HG02759 (cell line): ENCODE measurements at regions not wholly inside any gene's neighbourhood (a gene's known extent, or its start where the extent isn't known, plus 50 kb on each side); places are given as distances from the start of the nearest gene placed in this dataset.

Experiments used
- ATAC-seq: cut with Tn5 transposase; IDR thresholded peaks from one replicate; pipeline ENCODE4 v1.9.1; 2021; ENCODE audit warnings: mild to moderate bottlenecking, moderate library complexity; ENCODE audit not compliant: unreplicated experiment

DNA sequence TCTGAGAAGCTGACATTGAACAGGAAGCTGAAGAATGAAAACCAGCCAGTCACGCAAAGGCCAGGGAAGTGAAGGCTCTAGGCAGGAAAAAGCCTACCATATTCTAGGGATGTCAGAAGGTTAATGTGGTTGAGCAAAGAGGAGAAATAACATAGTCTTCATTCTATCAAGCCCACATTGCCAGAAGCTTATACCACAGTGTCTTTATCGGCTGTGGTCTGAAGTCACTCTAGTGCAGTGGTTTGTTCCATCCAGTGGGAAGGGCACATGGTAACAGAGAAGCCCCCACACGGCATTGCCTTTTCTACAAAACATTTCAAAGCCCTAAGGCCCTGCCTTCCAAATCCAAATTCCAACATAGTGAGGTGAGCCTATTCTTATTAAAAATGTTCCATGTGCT, 311.3 kb downstream of the TNS1 start:
- no peak for ATAC-seq

DNA sequence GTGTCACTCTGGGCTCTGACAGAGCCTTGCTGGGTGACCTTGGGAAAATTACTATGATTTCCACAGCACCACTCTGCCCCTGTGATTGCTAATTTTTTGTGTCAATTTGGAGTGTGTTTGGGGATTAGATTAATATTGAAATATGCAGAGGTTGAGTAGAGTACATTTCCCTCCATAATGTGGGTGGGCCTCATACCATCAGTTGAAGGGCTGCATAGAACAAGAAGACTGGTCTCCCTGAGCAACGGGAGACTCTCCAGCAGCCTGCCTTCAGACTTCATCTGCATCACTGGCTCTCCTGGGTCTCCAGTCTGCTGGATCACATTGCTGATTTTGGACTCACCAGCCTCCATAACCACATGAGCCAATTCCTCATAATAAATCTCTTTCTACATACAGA, 313.7 kb downstream of the TNS1 start:
- ATAC-seq, result no peak

DNA sequence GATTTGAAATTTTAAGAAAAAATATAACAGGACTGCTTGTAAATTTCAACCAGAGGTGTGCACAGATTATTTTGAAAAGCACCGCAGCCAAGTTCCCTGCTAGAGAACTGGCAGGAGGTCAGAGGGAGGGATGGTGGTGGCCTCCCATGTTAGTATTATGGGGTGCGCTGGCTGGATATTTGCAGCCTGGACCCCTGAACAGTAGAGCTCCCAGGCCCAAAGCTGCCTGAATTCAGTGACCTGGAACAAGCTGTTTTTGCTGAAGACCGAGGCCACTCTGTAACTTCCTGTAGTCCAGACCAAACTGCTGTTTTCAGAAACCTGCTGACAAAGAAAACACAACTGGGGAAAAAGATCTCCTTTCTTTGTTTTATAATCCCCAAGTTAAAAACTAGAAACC, 314.3 kb downstream of the TNS1 start:
- ATAC-seq, result no peak

DNA sequence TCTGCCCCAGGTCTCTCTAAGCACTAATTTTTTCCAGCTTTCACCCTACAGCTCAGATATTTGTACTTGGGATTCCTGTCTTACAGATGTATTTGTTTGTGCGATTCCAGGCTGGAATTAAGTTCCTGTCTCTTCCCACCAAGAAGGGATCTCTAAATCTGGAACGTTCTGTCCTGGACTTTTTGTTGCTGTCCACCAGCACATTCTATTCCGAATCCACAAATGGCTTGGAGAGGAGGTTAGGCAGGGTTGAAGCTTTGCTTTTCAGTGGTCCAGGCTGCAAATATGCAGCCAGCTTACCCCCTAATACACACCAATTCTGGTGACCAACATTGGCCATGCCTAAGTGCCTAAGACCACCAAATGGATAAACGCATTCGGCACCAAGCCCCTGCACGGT, 315.0 kb downstream of the TNS1 start:
- no peak for ATAC-seq

DNA sequence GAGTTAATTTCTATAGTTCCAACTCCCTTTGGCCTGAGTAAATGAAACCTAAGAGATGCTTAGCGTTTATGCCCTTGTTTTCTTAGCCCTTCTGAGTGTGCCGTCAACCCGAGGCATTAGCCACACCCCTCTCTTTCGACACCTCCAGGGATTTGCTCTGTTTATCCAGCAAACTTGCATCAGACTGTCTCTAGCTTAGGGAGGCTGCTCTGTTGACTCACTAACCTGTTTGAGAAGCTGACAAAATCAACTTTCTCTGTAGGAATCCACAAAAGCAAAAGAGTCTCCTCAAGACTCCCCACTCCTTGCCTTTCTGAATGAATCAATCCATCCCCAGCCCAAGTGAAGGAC, 317.6 kb downstream of the TNS1 start:
- ATAC-seq, result no peak

DNA sequence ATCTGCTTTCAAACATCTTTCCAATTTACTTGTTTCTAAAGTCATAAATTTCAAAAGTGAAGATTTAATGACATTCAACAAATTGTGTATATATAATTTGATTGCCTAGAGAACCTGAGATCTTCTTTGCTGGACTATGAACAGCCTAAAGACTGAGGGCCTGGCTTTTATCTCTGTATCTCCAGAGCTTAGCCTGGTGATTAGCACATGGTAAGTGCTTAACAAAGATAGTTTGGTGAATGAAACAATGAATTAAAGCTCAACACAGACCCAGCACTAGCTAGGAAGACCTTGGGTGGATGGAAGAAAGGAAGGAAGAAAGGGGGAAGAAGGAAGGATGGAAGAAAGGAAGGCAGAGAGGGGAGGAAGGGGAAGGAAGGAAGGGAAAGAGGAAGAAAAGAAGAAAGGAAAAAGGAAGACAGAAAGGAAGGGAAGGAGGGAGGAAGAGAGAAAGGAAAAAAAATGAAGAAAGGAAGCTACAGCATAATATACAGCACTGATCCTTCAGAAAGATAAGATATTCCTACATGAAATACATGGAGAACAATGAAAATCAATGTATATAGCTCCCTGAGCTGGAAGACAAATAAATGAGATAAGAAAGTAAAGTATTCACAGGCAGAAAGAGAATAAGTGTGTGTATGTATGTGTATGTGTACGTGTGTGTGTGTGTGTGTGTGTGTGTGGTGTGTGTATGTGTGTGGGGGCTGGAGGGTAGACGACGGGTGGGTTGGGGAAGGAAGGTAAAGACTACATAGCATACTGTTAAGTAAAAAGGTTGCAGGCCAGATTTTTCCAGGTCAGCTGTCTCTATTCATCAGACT, 318.2 kb downstream of the TNS1 start:
- no peak for ATAC-seq

DNA sequence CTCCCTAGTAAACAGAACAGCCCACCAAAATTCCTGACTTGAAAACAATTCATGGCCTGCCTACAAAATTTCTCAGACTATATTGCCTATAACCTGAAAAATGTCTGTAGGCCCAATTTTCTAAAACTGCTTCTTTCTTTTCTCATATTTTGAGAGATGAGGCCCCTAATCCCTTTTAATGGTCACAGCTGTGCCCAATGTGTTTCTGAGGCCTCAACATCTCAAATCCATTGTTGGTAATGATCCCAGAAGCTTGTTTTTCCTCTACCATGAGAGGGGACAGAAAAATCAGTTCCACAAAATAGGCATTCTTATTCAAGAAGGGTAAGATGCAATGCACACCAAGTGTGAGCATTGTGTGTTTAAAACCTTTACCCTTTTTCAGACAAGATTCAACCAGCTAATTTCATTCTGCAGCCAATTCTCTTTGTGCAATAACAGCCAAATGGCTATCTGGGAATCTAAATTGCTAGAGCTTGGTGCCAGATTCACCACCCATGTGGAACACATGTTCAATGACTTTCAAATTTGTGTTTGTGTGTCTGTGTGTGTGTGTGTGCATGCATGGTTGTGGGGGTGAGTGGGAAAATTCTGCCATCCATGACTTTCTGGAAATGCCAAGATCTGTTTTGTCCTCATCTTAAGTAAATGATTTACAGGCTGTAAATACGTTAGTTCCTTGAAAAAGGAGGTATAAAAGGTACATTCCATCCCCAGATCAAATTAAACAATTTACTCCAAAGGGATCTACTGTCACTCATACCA, 319.5 kb downstream of the TNS1 start:
- no peak for ATAC-seq

DNA sequence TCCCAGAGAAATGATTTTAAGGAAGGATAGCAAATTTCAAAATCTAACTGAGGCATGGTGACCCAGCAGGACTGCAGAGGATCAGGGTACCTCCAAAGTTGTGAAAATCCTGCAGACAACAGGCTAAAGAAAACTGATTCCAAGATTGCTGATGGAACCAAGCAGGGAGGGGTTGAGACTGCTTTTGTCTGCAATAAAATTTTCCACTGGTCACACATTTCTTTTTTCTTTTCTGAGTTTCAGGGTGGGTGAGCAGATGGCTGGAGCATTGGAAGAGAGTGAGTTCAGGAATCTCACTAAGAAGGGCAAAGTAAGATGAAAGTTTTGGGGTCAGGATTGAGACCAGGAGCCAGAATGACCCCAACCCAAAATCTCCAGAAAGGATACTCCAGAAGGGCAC, 321.0 kb downstream of the TNS1 start:
- ATAC-seq, result no peak

DNA sequence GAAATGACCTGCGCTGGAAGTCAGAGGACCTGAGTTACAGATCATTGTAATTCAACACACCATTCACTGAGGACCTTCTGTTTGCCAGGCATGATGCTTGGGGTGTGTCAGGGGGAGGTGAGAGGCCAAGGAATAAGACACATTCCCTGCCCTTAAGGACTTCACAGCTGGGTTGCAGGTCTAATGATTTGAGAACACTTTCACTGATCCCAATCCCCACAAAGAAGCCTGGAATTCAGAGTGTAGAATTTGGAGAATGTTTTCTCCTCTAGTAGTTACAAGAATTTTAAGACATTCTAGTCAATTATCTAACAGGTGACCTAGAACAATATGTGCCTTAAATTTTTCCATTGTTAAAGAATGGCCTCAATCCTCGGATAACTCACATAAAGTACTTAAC, 322.4 kb downstream of the TNS1 start:
- no peak for ATAC-seq

DNA sequence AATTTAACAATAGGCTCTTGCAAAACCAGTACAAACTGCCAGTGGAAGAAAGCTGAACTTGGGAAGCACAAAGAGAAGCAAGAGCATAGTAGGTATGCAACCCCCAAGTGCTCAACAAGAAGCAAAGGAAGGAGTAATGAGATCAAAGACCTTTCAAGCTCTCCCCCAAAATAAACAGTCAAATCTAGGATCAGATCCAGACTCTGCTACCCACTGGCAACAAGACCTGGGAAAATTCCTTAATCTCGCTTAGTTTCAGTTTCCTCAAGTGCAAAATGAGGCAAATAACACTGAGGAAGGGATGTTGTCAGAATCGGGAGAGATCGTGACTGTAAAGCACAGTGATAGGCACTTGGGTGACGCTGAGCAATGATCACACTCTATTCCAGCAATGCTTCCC, 329.2 kb downstream of the TNS1 start:
- ATAC-seq, result no peak

DNA sequence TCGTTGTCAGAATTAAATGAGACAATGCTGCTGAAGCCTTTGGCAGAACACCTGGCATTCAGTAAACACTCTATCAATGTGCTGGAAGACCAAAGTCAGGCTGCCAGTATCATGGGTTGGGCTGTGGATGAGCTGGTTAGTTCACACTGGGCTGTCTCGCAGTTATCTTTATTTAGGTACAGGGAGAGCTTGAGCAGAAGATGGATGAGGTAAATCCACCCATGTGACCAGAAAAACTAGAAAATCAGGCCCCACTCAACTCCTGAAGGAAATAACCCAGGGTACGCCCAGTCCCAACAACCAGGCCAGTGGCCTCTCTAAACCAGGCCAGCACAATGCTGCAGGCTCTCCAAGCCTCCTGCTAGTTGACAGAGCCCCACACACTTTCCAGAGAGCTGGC, 330.3 kb downstream of the TNS1 start:
- no peak for ATAC-seq

DNA sequence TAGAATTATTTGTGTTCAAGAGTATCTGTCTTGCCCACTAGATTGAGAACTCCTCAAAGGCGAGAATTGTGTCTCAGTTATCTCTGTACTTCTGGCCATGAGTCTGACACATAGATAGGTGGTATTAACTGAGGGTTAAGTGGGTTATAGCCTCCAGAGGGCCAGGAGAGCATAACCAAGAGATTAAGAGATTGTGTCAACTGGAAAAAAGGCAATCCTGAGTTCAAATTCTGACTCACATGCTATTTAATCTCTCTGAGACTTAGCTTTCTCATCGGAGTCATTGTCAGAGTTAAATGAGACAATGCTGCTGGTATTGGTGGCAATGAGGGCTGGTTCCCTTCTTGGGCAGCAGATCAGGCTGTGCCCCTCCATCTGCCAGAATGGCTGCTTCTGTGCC, 330.9 kb downstream of the TNS1 start:
- no peak for ATAC-seq

DNA sequence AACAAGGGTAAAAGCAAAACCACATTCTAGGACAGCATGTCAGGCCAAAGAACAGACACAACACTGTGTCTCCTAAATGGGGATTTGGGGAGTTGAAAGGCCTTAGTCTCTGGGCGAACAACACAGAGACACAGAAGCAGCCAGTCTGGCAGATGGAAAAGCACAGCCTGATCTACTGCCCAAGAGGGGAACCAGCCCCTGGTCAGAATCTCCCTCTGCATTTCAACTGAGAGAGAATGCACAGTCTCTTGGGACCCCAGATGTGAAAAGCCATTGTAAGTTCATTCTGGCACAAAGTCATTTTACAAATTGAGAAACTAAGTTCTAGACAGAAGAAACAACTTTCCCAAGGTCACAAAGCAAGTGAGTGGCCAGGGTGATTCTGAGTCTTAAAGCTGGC, 331.7 kb downstream of the TNS1 start:
- ATAC-seq, result no peak

DNA sequence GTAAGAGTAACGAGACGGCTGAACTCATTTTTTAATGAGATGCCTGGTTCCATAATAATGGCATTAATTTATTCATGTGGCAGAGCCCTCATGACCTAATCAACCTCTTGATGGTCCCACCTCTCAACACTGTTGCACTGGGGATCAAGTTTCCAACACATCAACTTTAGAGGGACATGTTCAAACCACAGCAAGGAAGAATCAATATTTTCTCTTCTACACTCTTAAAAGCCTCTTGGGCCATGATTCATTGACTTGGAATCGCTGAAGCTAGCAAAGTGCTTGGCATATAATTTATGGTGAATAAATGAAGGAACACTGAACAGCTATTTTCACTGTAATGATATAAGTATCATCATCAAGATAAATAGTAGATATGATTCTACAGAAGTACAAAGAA, 333.0 kb downstream of the TNS1 start:
- ATAC-seq, result no peak

DNA sequence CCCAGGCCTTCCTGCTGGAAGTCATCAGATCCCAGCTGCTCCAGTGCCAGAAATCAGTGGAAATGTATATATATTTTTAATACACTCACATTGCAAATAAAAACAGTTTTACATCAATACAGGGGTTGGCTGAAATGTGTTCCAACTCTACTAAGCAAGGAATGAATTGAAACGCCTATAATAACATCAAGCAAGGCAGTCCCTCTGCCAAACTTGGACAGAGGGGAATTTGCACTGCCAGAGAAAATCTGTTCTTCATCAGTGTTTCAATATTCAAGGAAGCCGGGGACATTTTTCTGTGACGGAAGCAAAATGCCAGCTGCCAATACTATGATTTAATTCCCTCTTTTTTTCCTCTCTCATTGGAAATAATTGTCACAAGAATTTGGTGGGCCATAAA, 335.3 kb downstream of the TNS1 start:
- ATAC-seq, result no peak

DNA sequence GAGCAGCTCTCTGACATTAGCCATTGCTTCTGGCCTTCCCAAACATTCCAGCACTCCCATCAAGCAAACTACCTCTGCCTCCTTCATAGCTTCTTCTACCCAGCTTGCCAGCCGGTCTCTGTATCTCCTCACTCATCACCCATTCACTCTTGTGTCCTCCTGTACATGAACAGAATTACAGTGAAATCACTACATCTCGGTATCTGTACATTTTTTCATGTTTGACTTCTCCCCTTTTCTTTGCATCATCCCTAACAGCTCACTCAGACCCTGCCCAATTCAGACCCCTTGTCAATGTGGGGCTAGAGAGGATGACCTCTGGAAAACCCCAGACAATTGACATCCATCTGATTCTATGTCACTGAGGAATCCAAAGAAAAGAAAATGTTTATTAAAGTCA, 335.8 kb downstream of the TNS1 start:
- ATAC-seq, result no peak

DNA sequence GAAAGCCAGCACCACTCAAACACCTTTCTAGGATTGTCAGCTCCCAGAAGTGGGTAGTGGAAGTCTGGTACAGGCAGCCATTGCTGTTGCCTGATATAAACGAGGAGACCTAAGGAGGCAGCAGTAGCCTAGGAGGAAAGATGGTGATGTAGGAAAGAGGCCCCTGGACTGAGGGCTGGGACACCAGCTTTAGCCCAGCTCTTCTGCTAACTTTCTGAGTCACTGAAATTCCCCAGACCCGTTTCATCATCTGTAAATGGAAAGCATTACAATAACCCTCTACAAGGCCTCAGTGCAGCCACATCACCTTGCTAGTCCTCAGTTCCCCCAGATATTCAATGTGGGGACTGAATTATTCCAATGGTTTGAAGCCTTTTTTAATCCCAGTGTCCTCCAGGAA, 336.5 kb downstream of the TNS1 start:
- ATAC-seq, result peak; percentile 80

DNA sequence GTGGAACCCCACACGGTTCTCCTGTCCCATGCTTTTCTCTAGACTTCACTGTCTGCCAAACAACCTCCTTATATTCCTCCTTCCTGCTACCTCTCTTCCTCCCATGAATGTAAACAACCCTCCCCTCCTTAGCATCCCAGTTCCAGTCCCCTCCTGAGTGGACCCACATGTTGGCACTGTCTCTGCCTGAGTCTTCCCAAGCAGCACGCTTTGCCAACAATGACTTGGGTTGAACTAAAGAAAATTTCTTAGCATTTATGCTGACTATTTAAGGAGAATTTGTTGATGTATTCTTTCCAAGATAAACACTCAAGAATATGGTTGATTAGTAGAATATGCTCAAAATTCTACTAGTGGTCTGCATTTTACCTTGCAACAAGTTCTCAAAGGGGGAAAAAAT, 338.0 kb downstream of the TNS1 start:
- ATAC-seq, result no peak

DNA sequence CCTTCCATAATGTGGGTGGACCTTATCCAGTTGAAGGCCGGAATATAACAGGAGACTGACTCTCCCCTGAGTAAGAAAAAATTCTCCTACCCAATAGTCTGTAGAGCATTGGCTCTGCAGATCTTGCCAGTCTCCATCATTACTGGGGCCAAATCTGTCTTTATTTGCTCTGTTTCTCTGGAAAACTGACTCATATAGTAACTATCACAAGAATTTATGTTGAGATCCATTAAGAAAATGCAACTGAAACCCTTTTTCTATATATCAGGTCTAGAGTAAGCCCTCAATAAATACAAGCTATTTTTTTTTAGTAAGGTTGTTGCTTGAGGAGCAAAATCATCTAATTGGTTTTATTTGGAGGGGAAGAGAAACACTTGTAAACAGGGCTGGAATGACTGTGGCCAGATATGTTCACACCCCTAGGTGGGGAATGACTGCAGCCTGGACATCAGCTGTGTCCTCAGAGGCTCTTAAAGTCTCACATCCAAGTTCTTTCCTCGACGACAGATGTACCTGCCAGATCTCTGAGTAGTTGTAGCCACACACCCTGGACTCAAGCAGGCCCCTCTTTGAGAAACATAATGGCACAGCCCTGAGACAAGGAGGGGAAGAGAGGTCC, 339.7 kb downstream of the TNS1 start:
- no peak for ATAC-seq

DNA sequence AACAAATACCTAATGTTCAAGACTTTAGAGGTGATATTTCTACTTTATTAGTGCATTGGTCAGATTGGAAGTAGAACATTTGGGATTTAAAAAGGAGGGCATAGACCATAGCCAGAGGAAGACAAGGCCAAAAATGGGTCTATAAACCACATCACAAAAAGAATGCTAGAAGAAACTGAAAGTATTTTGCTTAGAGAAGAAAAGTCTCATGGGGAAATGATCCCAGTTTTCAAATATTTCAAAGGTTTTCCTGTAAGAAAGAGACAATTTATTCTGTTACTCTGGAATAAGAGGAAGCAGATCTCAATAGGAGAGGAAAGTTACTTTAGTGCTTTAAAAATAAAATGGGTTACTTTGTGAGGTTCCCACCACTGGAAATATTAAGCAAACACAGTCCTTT, 341.4 kb downstream of the TNS1 start:
- ATAC-seq, result no peak

DNA sequence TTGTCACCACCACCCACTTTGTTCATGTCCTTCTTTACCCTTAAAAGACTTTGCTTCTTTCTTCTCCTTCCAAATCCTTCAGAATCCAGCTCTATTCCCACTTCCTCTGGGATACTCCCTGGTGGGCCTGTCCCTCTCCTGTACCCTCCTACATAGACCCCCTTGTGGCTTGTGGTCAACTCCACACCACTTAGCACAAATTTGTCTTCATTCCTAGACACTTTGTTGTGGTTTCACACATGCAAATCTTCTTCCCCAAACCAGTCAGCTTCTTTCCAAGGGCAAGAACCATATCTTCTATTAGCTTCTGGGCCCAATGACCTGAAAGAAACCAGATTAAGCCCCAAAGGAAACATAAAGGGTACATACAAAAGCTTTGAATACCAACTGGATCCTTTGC, 342.4 kb downstream of the TNS1 start:
- ATAC-seq, result no peak

DNA sequence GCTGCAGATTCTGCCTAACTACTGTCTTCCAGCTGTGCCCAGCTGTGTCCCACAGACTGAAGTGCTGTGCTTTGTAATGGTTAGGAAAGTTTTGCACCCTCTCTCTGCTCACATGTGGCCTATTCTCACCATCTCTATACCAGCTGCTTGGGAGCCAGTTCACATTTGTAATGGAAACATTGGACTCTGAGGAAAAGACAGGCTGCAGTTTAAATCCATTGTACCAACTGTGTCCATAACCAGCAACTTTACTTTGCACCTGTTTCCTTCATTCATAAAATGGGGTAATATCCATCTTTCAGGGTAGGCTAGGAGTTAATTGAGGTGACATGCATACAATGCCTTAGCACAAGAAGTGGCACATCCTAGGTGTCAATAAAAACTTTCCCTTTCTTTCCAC, 344.0 kb downstream of the TNS1 start:
- ATAC-seq, result no peak
